Stimulated activated CD4-positive, alpha-beta T cell treated with anti-CD3 and anti-CD28 coated beads, TNF-alpha, amount 100 ng/mL, for 24 hours (primary cell): ENCODE measurements at regions not wholly inside any gene's neighbourhood (a gene's known extent, or its start where the extent isn't known, plus 50 kb on each side); places are given as distances from the start of the nearest gene placed in this dataset.

ENCODE experiments used
- DNase-seq, 3 experiments: peaks; one replicate each; pipeline ENCODE4 v3.0.0-alpha.2; 2020; ENCODE audit warnings: low read depth in 3 of 3

DNA sequence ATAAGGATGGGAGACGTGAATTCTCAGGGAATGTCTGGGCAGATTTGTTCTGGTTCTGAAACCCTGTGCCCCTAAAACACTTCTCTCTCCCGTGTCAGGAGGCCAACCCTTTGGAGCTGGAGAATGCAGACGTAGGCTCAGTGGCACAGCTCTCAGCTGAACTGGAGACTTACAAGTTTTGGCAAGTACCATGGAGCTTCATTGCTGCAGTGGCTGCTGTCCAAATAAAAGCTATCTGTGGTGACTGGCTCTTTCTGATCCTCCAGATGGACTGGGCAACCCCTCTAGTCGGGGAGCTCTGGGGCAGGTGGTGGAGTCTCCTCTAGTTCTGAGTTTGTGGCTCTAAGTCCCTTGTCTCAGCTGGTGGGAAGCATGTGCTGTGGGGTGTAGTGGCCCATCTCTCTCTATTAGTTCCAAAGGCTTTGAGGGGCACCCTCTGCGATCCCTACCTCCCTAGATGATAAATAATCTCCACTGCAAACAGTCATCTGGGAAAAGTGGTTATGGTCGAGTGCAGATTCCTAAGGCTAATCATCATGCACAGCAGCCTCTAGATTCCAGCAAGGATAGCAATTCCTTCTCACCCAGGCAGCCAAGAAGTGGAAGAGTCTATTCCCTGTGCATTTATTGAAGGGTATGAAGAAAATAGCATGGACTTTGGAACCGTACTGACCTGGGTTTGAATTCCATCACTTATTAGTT lies 204.2 kb upstream of the KLF4 start:
- DNase-seq, result no peak

GRCh38 chr9:107691664-107692063 lies 202.1 kb upstream of the KLF4 start:
- no peak for DNase-seq

DNA sequence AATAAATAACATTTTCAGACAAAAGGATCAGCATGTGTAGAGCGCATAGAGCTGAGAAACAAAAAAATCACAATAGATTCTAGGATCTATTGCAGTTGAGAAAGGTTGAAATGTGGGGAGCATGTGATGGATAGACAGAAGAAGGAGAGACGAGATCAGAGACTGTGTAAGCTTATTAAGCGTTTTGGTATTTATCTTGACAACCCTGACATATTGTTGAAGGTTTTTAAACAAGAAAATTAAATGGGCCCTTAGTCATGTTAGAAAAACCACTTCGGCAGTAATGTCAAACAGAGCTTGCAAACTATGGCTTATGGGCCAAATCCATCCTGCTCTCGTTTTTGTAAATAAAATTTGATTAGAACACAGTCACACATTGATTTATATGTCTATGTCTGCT lies 200.5 kb upstream of the KLF4 start:
- DNase-seq, result no peak

DNA sequence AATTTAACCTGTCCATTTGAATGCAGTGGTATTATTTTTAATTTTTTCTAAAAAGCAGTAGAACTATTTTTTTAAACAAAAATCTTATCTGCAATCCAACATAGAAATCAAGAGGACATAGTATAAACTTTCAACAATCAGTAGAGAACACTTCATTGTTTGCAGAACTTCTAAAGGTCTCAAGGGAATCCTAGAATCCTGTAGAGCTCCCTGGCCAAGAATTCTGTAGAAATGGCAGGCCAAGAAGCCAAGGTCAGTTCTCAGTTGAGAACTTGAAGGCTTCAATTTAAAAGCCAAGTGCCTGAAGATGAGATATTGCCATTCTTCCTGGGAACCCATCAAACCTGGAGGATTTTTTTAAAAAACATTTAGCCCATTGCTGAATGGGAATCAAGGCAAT lies 199.2 kb upstream of the KLF4 start:
- DNase-seq, result no peak

GRCh38 chr9:107685901-107686300 lies 196.3 kb upstream of the KLF4 start:
- DNase-seq, result no peak

DNA sequence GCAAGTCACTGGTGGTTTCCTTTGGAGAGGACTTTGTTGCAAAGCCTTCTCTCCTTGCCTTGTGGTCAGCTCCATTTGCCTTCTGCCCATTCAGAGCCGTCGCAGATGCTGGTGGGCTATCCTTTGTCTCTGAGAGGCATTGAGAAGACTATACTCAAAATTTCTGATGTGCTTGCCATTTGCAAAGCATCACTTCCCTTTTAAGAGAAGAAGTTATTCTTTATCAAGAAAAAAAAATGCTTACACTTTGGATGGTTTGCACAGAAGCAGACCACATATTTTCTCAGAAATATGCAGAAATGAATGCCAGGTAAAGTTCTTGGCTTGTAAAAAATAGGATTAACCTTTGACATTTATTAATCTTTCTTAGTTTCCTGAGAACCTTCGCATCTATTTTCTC lies 195.8 kb upstream of the KLF4 start:
- DNase-seq, result no peak

- no peak for DNase-seq
These were observed 194.7 kb upstream of the KLF4 start for GRCh38 chr9:107684224-107684623.

GRCh38 chr9:107683566-107683965 lies 194.0 kb upstream of the KLF4 start:
- DNase-seq, result no peak

GRCh38 chr9:107681988-107682387 lies 192.4 kb upstream of the KLF4 start:
- no peak for DNase-seq

- DNase-seq, result no peak
These were observed 186.0 kb upstream of the KLF4 start for GRCh38 chr9:107675351-107676259.

- no peak for DNase-seq
These were observed 185.2 kb upstream of the KLF4 start for GRCh38 chr9:107674721-107675277.

DNA sequence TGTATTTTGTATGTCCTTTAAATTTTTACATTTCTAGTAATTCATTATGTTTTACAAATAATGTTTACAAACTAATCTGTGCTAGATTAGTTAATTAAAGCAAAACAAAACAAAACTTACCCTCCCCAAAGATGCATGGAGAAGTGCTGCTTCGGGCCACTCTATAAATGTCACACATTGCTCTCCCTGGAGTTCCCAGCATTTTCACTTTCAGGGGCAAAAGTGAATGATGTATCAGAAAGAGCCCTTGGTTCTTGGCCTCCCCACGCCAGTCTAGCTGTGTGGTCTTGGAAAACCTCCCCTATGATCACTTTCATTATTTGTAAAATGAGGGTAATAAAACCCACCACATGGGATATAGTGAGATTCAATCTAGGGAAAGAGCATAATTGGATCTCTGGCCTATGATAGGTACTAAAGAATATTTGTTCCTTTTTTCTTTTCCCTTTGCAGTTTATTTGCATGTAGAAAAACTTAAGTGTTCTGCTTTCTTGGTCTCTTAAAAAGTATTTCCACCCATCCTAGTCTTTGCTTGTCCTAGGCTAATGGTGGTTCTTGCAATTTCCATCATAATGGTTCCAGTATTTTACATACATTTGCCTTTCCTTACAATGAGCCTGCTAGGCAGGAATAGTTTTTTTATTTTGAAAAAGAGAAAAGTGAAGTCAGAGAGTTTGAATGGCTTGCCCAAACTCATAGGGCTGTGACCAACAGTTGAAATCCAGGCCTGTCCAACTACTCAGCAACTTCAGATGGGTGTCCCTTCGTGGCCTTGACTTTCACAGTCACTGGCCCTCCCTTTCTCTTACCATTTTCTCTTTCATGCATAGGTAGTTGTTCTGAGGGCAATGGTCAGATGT lies 184.5 kb upstream of the KLF4 start:
- DNase-seq, result no peak

DNA sequence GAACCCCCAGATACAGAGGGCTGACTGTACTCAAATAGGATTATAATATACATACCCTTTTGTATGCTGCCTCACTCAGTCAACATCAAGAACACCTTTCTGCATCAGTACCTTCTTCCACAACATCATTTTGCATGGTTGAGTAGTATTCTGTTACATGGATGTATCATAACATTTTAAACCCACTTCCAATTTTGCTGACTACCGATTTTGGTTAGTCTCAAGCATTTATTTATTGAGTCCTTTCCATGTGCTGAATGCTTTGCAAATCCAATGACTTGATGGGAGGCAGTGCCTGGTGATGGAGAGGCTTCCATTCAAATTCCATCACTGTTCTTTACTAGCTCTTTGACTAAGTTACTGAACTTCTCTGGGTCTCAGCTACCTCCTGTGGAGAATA lies 182.0 kb upstream of the KLF4 start:
- no peak for DNase-seq

- DNase-seq, result no peak
These were observed 179.9 kb upstream of the KLF4 start for GRCh38 chr9:107669422-107669821.

DNA sequence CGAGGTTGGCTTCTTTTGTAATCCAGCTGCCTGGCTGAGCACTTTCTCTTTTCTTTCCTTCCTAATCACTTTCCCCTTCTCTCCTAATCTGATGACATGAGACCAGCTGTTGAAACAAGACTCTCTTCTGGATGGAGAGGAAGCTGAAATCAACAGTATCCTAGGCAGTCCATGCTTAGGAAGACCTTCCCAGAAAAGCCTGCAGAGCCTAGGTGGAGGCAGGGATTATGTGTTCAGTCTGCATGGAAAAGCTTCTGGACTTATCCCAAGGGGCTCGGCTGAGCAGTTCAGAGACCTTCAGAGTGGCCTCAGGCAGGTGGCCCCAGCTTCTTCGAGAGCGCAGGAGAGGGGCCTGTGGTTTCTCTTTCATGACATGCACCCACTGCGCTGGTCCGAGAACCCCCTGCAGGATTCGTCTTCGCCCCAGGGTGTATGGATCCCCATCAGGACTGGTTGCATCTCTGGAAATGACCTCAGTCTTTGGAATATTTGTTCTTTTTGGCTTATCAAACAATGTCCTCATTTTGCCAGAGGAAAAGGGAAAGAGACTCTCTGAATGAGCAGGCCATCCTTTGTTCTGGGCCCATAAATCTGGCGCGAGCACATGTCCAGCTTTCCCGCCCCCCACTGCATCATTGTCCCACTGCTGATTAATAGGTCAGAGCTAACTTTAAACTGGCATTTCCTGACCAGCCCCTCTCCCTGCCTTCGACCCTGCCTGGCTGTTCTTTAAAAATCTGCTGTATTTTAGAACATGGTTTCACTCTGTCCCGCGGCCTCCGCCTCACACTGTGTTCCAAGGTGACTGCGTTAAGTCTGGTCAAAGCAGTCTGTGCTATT lies 177.9 kb upstream of the KLF4 start:
- no peak for DNase-seq

- DNase-seq, result no peak
These were observed 175.5 kb upstream of the KLF4 start for GRCh38 chr9:107665057-107665456.

DNA sequence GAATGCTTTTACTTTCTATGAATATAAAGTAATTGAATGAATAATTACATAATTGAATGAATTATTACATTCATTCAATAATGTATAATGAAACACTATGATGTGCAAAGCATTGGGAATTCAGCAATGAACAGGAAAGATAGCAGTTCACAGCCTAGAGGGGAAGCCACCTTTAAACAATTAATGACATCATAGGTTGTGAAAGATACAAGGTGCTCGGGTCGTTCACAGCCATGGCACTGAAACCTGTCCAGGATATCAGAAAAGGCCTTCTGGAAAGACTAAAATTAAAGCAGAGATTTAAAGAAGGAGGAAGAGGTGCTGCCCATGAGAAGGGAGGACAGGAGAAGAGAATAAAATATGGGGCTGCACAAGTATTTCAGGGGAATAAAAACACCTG lies 171.4 kb upstream of the KLF4 start:
- DNase-seq, result no peak

DNA sequence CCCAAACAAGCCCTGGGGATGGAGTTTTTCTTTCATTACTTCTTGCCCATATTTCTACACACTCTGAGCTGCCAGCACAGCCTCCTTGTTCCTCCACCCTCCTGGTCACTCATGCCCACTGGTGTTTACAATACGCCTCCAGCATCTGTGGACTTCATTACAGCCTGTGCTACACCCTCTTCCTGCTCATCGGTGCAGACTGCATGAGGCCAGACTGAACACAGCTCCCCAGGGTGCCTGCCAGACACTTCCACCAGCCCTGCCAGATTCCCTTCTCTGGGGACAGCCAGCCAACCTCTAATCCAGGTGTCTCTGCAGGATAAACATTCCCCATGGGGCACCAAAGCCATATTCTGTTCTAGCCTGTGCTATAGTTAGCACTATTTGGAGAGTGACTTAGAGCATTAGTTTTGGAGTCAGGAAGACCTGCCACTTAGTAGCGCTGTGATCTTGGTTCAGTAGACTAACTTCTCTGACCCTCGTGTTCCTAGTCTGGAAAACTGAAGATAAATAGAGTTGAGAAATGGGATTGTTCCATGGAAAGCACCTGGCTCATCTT lies 163.8 kb upstream of the KLF4 start:
- DNase-seq, result no peak

DNA sequence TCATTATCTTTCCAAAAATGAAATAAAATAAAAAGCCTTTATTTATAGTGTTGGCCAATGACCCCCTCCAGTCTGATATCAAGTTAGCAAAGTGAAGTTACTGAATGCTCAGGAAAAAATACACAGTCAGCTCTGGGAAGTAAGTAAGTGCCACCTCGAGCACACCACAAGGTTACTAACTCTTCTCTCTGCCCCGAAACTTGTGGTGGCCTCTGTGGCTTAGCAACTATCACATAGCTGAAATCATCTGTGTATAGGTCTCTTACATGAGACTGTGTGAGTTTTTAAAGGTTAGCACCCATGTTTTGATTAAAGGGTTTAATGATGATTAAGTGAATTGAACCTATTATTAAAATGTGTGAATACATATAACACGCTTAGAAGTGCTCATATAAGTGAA lies 161.4 kb upstream of the KLF4 start:
- DNase-seq, result no peak

DNA sequence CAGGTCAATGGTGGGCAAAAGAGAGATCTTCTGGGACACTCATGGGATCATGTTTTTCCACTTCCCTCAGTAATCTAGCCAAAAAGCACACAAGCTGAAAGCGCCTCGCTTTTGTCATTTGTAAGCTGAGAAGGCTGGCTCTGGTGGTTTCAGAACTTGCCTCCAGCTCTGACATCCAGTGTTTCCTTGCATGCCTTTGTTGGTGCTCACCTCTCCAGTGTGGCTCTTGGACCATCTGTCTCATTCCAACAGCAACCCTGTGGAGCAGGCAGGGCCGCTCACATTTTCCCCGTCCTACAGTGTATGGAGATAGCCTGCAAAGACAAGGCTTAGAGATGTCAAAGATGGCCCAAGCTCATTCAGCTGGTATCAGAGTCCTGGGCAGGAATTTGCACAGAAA lies 160.8 kb upstream of the KLF4 start:
- no peak for DNase-seq
